ENCODE measurements at regions not wholly inside any gene's neighbourhood (a gene's known extent, or its start where the extent isn't known, plus 50 kb on each side); places are given as distances from the start of the nearest gene placed in this dataset.

- DNase-seq: no peak
Observed at GRCh38 chrY:21295206-21295605, 215.9 kb upstream of the RBMY1B start.

DNA sequence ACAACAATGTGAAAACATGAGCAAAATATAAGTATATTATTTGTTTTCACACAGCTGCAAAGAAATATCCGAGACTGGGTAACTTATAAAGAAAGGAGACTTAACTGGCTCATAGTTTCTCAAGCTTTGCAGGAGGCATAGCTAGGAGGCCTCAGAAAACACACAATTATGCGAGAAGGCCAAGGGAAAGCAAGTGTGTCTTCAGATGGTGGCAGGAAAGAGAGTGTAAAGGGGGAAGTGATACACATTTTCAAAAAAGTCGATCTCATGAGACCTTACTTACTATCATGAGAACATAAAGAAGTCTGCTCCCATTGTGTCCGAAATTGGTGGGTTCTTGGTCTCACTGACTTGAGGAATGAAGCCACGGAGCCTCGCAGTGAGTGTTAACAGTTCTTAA is 208.9 kb upstream of the RBMY1B start:
- DNase-seq: no peak

GRCh38 chrY:21315366-21315765 is 195.8 kb upstream of the RBMY1B start:
- DNase-seq: no peak

All from activated effector memory CD4-positive, alpha-beta T cell treated with anti-CD3 and anti-CD28 coated beads, Interleukin-2, amount 50 U/mL, for 16 hours (primary cell).